SKM-1 treated with dmso at 0.1 percent for 144 hours (cell line): ENCODE measurements at regions not wholly inside any gene's neighbourhood (a gene's known extent, or its start where the extent isn't known, plus 50 kb on each side); places are given as distances from the start of the nearest gene placed in this dataset.
A peak's percentile ranks its signal among the peaks of the same experiment; 100 is the strongest.

ENCODE experiments used
- DNase-seq: peaks from one replicate; lab custom pipeline; 2025; ENCODE audit not compliant: unreplicated experiment; lab: John Stamatoyannopoulos, UW

DNA sequence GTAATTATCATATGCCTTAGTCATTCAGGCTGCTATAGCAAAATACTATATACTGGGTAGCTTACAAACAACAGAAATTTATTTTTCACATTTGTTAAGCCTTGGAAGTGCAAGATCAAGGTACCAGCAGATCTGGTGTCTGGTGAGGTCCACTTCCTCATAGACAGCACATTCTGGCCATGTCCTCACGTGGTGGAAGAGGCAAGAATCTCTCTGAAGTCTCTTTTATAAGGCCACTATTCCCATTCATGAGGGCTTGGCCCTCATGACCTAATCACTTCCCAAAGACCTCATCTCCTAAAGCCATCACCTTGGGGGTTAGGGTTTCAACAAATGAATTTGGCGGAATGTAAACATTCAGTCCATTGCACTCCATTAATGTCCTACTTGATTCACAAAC, 137.5 kb upstream of the C1GALT1 start:
- DNase-seq = no peak

DNA sequence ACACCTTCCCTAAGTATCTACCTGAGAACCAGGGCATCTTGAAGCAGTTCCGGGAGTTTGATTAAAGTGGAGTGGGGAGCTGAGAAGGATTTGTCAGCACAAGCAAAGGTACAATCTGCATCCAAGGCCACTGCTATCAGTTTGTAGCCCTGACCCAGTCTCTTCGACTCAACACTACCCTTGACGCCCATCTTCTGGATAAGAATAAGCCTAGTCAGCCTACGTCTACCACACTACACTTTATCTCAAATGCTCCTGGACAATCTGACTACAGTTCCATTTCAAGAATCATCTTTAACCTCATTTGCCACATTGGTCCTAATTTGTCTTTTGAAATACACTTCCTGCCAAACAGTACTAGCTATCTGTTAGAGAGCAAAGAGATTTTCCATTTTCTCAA, 134.1 kb upstream of the C1GALT1 start:
- DNase-seq = no peak

DNA sequence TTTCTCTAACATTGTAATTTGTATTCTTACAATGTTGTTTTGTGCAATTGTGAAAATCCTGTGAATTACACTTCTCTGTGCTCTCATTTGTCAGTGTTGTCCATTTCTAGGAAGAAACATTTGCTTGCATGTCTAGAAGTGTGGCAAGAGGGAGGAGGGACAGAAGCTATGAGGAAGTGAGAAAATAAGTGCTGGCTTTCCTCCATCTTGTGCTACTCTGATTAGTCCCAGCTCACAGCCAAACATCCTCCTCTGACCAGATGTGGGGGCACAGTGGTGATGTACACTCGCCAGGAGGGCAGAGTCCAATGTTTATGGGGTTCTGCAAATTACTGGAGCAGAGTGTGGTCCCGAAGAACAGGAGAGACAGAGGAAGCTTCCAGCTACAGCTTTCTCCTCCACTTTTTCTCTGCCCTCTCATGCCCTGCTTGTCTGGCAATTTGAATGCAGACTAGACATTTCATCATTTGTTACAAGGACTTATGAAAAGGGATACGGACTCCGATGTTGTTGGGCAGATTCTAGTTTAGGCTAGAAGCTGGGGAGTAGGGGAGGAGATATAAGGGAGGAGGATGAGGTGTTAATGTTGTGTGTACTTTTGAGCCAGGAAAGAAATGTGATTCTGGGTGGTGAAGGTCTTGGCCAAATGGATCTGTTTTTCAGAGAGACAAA, 131.0 kb upstream of the C1GALT1 start:
- DNase-seq = peak; percentile 43

DNA sequence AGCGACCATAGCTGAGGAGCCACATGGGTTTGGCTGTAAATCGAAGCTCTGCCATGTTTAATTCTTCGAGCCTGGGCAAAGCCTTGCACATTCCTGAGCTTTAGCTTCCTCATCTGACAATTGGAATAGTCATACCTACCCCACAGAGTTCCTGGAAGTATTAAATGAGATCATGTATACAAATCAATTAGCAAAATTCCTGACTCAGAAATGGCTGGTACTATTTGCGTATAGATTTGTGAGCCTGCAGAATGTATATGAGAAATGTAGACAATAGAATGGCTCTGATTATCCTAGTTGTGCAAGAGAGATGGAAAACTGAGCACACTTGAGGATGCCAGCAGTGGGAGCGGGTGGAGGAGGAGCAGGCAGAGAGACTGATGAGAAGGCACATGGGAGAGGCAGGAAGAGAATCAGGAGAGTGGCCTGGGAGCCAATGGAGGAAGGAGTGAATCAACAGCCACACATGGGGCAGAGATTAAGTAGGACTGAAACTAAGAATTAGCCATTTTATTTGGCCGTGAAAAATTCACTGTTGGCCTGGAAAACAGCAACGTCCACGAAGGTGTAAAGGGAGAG, 128.0 kb upstream of the C1GALT1 start:
- DNase-seq = no peak

DNA sequence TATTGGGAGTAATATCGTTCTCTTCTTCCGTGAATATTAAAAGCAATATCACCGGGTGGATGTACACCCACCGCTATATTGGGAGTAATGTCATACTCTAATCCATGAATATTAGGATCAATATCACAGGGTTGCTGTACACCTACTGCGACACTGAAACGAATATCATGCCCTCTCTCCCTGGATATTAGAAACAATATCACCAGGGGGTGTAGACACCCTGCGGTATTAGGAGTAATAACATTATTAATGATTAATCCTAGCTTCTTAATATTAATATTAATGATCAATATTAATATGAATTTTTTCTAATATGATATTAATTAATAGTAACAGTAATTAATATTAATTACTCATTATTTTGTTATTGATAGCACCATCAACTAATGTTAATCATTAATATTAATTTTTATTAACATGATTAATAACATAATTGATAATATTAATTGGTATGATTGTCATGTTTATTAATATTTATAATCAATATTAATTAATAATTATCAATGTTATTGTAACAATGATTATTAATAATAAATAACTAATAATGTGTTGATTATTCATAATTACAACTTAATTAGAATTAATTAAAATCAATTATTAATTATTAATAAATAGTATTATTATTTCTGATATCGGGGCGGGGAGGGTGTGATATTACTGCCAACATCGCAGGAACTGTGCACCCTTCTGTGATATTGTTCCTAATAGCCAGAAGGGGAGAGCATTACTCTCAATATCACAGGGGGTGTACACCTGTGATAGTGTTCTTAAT, 121.3 kb upstream of the C1GALT1 start:
- no peak for DNase-seq

DNA sequence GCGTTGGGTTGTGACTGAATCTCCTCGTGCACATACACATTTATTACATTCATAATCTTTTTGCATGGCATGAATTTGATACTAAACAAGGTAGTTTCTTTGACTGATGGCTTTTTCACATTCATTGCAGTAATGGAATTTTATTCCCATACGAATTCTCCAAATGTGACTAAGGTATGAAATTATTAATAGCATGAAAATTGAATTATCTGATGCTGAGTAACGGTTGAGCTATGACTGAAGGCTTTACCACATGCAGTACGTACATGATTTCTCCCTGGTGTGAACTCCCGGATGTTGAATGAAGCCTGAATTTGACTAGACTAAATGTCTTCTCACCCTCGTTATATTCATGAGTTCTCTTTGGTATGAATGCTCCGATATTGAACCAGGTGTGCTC, 104.4 kb upstream of the C1GALT1 start:
- DNase-seq = no peak

DNA sequence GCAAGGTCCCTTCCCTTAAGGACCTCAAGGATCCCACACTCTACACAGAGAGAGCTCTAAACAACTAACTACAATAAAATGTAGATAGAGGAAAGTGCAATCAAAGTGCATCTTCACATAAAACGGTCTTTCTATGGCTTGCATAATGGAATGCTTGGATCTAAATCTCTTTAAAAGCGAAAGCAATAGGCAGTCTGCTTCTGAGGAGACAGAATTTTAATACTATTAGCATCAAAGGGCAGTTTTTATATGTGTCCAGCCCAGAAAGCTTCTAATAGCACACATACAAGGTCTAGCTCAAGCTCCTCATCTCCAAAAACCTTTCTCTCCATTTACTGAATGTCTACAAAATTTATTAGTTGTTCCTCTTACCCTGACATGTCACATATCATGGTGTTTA, 101.5 kb upstream of the C1GALT1 start:
- no peak for DNase-seq

DNA sequence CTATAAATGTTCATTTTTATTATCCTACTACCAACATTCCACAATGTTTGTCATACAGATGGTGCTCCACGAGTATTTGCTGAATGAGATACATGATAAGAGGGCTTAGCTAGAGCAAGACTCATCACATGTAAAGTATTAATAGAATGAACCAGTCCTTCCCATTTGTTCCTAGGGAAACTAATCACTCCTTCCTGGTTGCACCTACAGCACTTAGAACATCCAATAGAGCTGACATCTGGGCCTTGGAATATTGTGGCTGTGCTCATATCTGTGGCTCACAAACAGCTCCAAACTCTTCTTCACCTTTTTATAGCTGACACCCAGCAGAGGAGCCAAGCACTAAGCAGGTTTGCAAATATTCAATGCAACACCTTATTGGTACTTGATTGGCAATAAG, 91.9 kb upstream of the C1GALT1 start:
- no peak for DNase-seq

DNA sequence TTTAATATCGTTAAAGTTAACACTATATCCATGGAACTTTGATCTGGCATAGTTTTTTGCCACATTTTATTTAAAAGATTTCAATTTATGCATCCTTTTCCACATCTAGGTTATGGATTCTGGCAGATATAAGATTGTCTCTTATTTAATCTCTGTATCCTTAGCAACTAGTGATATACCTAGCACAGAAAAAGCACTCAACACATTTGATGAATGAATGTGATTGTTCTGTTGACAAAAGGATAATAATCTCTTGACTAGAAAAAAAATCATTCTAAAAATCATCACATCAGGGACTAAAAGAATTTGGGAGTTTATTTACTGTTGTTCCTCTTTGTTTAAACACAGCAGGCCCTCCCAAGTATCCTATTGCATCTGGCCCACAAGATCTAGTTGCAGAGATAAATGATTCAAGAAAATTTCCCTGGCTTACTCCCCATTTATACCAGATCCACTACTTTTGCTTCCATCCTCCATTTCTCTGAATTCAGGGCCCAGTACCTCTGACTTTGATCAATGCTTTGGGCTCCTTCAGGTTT, 84.0 kb upstream of the C1GALT1 start:
- DNase-seq = no peak

DNA sequence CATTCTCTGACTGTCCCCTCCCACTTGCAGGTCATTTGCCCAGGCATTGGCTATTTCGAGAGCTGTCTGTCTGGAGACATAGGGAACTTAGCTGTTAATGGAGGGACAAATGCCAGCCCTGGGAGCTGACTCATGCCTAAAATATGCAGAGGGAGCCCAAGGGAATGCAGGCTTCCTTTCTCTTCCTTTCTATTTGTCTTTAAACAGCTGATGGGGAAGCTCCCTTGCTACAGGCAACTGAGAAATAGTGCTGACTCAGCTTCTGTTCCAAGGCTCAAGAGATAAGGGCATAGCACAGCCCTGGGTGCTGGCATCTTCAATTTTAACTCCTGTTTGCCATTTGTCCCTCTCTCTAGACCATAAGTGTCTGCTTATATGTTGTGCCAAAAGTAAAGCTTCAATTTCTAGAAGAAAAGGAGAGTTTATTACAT, 82.7 kb upstream of the C1GALT1 start:
- DNase-seq = no peak

DNA sequence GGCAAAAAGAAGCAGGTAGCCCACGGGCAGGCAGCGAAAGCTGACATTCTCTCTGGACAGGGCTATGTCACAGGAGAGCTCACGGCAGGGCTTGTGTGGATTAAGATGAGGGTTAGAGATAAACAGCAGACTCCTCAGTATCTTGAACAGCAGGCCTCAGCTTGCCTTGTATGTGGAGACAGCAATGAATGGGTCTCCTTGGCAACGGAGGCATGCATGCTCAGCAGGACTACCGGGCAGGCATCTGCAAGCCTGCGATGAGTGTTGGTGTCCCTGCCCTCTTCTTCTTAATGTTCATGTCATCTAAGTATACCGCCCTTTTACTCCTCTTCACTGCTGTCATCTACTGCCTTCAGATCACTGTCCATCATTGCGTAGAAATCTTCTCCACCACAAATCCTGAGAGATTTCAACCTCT, 81.9 kb upstream of the C1GALT1 start:
- no peak for DNase-seq

DNA sequence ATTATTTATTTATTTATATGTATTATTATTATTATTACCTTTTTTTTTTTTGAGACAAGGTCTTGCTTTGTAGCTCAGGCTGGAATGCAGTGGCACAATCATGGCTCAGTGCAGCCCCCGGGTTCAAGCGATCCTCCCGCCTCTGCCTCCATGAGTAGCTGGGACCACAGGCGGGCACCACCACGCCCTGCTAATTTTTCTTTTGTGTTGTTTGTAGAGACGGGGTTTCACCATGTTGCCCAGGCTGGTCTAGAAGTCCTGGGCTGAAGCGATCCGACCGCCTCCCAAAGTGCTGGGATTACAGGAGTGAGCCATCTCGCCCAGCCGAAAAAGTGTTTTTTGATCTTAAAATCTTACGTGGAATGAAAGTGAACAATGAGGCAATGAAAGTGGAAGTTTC, 79.4 kb upstream of the C1GALT1 start:
- DNase-seq = no peak

DNA sequence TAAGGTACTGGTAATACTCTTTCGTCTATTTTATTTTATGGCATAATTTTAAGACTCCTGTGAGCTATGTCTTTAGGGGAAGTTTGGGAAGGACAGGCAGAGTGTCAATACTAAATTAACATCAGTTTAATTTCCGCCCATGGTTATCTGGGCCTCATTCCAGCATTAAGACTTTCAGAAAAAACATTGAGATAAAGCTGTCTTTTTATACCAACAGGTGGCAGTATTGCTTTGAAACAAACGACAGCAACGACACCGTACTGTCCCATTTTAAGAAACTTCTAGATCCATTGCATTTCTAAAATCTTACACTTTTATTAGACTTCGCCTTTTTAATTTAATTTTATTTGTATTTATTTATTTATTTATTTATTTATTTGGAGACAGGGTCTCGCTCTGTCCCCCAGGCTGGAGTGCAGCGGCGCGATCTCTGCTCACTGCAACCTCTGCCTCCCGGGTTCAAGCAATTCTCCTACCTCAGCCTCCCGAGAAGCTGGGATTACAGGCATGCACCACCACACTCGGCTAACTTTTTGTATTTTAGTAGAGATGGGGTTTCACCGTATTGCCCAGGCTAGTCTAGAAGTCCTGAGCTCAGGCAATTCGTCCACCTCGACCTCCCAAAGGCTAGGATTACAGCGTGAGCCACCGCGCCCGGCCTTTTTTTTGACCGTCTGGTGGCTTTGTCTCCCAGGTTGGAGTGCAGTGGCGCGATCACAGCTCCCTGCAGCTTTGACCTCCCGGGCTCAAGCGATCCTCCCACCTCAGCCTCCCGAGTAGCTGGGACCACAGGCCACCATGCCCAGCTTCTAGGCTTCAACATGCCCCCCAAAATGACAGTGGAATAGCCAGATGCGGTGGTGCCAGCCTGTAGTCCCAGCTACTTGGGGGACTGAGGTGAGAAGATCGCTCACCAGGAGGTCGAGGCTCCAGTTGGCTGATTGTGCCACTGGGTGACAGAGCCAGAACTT, 78.7 kb upstream of the C1GALT1 start:
- DNase-seq = peak; percentile 55

DNA sequence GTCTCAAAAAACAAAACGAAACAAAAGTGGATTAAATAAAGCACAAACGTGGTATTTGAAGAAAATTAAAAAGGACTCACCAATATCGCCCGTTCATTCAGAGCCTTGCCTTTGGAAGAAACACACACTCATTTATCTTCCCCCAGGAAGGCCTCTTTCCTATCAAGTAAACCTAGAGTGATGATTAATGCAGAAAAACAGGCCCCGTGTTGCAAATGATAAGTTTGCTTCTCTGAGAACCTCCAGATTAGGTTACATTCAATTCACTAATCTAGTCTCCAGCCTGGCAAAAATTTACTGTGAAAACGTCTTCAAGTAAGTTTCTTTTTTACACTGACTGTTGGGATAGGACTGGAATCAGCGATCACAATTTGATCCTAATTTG, 78.0 kb upstream of the C1GALT1 start:
- no peak for DNase-seq

DNA sequence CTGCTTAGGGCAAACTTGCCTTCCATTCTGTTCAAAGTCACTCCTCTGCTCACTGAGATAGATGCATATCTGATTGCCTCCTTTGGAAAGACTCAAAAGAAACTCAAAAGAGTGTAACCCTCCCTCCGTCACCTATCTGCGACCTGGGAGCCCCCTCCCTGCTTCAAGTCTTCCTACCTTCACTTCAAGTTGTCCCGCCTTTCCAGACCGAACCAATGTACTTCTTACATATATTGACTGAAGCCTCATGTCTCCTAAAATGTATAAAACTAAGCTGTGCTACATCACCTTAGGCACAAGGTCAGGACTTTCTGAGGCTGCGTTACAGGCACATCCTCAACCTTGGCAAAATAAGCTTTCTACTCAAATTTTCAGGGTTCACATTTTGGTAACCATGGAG, 77.4 kb upstream of the C1GALT1 start:
- DNase-seq = no peak

DNA sequence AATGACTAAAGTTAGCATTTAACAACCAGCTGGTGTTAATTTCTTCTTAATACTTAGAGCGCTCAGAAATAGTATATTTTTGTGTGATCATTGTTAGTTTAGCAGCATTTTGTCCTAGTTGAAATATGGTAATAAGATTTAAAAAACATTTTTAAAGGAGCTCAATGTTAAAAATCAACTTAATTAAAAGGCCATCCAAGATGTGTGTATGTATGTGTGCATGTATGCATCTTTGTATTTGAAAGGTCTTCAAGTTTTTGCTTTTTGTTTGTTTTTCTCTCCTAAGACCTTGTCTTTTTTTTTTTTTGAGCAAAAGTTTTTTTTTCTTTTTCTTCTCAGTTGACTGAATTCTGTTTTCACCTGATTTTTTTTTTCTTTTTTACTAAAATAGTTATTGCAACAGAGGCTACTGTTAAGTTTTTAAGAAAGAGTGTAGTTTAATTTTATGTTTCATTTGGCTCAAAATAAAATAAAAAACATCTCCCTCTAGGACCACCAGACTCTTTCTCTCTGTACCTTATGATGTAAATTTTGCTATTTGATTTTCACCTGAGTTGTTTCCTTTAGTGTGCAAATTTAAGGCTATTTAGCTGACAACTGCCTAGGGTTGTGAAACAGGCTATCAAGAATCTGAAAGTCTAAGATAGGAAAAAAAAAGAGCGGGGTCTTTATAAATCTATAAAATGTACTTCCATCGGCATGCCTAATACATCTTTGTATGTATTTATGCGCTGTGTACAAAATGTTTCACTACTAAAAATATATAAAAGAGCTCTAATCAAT, 76.4 kb upstream of the C1GALT1 start:
- no peak for DNase-seq

DNA sequence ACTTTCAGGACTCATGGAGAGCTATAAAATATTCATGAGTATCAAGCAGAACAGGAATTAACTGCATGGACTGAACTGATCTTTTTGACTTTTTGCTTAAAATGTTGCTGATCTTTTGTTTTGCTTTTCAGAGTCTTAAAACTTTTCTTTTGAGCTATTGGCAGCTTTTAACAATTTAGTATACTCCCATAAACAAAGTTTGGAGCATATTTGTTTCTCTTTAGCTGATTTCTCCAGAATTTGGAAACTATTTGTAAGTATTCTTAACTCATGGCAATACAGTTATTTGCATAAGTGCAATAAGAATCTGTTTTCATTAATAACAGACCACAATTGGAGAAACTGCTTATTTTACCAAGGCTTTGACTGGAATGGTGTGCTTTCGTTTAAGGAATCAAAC, 73.4 kb upstream of the C1GALT1 start:
- DNase-seq = no peak

DNA sequence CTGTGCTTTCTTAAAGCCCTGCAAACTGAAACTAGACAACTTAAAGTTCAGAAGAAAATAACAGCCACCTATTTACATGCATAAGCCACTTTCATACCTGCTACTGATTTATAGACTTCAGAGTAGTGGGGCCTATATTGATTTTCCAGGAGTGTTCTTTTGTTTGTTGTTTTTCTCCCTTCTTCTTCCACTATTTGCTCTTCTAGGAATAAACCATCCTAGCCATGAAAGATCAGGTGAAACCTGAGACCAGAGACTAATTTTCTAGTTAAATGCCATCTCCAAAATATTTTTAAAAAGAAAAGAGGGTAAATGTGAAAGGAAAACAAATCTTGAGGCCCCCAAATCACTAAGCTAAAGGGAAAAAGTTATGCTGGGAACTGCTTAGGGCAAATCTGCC, 72.4 kb upstream of the C1GALT1 start:
- DNase-seq = no peak

DNA sequence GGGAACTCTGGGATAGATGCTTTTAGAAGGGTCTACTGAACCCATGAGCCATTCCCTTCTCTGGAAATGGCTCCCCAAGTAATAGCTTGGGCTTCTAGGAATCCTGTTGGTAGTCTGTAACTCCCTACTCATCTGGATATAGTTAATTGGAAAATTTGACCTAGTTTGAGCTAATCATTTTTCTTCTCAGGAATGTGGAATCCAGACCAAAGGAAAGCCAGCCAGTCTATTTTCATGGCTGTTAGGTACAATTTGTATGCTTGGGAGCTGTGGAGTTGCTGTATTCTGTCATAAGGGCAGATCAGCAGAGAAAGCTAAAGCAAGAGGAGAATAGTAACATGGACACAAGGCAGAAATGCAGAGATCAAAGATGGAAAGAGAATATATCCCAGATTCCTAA, 71.6 kb upstream of the C1GALT1 start:
- DNase-seq = no peak

DNA sequence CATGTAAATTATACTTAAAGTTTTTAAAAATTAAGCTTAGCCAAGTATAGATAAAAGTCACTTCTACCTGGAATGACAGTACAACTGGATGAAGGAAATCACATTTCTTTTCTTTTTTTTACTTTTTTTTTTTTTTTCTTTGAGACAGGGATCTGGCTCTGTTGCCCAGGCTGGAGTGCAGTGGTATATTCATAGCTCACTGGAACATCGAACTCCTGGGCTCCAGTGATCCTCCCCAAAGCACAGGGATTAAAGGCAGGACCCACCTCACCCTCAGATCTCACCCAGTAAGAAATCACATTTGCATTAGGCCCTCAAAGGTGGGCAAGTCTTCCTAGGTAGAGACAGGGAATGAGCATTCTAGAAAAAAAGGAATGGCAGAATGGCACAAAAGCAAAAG, 69.5 kb upstream of the C1GALT1 start:
- DNase-seq = no peak
